ENCODE measurements at regions not wholly inside any gene's neighbourhood (a gene's known extent, or its start where the extent isn't known, plus 50 kb on each side); places are given as distances from the start of the nearest gene placed in this dataset.

DNA sequence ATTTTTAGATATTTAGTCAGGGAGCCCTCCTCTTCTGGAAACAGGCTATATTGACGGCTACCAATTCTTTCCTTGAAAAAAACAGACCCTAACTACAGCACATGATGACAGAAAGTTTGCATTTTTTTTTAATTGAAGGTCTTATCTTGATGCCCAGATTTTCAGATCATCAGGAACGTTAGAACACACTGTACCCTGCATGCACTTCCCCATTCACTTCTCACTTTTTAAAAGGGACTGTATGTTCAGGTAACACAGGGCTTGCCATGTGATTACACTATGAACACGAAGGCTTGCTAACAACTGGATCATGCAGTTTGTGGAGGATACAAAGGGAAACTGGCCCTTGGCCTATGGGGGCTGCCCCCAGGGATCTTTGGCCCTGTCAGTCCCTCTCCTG is 92.6 kb downstream of the RPS29 start:
- Histone ChIP-seq H3K4me1 (ENCODE audit: control insufficient read depth, insufficient read depth, low read length) (no peaks in the 10 kb centered on the region; the same call in 1 of the 2 replicates), H3K9me3 (ENCODE audit: control insufficient read depth, insufficient read depth, low read length) (no peaks in the 10 kb centered on the region), H3K27me3 (ENCODE audit: control insufficient read depth, insufficient read depth, low read length) (no peaks in the 10 kb centered on the region), H3K36me3 (ENCODE audit: control insufficient read depth, insufficient read depth, low read length) (no peaks in the 10 kb centered on the region), H3K4me3 (ENCODE audit: low read length) (no peak overlapping the region), H3K27ac (ENCODE audit: low read length) (no peak overlapping the region)
- no peak for DNase-seq (ENCODE audit: low read depth, low spot score)
- WGBS (ENCODE audit: insufficient coverage, insufficient read length), result no CpG with 5 or more reads among the region's 3 CpGs

DNA sequence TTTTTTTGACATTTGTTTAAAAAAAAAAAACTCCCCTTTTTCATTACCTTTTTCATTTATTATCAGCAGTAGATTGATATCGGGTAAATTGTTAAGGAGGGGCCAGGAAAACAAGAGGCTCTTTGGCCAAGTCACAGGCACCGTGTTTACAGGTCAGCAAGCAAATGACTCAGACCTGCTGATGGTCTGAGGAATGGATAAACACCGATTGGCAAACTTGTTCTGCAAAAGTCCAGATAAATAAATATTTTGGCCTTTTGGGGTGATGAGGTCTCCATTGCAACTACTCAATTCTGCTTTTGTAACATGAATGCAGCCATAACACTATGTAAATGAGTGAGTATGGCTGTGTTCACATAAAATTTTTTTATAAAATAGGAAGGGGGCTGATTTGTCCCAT is 94.0 kb downstream of the RPS29 start:
- no peaks in the 10 kb centered on the region for H3K9me3 ChIP-seq (ENCODE audit: control insufficient read depth, insufficient read depth, low read length)
- no peak overlapping the region for H3K27ac ChIP-seq (ENCODE audit: low read length)
- no peaks in the 10 kb centered on the region for H3K36me3 ChIP-seq (ENCODE audit: control insufficient read depth, insufficient read depth, low read length)
- no peaks in the 10 kb centered on the region for H3K27me3 ChIP-seq (ENCODE audit: control insufficient read depth, insufficient read depth, low read length)
- DNase-seq (ENCODE audit: low read depth, low spot score), result no peak
- H3K4me3 ChIP-seq (ENCODE audit: low read length), result no peak overlapping the region
- no CpG with 5 or more reads among the region's 3 CpGs for WGBS (ENCODE audit: insufficient coverage, insufficient read length)
- no peaks in the 10 kb centered on the region; the same call in 1 of the 2 replicates for H3K4me1 ChIP-seq (ENCODE audit: control insufficient read depth, insufficient read depth, low read length)

DNA sequence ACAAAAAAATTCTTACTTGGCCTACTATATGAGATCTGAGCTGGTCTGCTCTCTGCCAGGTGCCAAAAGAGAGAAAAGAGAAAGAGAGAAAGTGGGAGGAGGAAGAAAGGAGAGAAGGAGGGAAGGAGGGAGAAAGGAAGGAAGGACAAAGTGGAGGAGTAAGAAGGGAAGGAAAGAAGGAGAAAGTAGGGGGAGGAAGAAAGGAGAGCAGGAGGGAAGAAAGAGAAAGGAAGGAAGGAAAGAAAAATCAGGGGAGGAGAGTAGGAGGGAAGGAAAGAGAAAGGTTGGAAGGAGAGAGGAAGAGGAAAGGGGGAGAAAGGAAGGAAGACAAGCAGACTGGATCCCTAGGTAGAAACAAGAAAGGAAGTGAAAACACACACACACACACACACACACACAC is 96.8 kb downstream of the RPS29 start:
- H3K4me1 ChIP-seq (ENCODE audit: control insufficient read depth, insufficient read depth, low read length), result no peaks in the 10 kb centered on the region; the same call in 1 of the 2 replicates
- H3K27me3 ChIP-seq (ENCODE audit: control insufficient read depth, insufficient read depth, low read length), result no peaks in the 10 kb centered on the region
- no peaks in the 10 kb centered on the region for H3K36me3 ChIP-seq (ENCODE audit: control insufficient read depth, insufficient read depth, low read length)
- DNase-seq (ENCODE audit: low read depth, low spot score), result no peak
- H3K9me3 ChIP-seq (ENCODE audit: control insufficient read depth, insufficient read depth, low read length), result no peaks in the 10 kb centered on the region
- no peak overlapping the region for H3K27ac ChIP-seq (ENCODE audit: low read length)
- H3K4me3 ChIP-seq (ENCODE audit: low read length), result no peak overlapping the region

DNA sequence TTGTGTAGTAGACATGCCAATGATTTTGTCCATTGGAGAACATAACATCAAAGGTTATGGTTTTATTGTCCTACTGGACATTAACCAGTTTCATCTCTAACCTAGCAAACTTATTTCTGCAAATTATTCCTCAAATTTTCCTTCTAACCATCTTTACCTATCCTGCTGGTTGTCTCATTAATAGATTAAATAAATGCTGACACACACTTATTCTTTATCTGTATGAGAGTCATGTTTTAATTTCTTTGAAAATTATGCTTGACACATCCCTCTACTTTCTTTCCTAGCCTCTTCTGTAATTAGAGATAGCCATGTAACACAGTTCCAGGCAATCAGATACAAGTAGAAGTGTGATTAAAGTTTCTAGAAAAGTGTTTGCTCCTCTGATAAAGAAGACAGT is 98.9 kb downstream of the RPS29 start:
- H3K36me3 ChIP-seq (ENCODE audit: control insufficient read depth, insufficient read depth, low read length), result no peaks in the 10 kb centered on the region
- H3K27ac ChIP-seq (ENCODE audit: low read length), result no peak overlapping the region
- H3K27me3 ChIP-seq (ENCODE audit: control insufficient read depth, insufficient read depth, low read length), result no peaks in the 10 kb centered on the region

DNA sequence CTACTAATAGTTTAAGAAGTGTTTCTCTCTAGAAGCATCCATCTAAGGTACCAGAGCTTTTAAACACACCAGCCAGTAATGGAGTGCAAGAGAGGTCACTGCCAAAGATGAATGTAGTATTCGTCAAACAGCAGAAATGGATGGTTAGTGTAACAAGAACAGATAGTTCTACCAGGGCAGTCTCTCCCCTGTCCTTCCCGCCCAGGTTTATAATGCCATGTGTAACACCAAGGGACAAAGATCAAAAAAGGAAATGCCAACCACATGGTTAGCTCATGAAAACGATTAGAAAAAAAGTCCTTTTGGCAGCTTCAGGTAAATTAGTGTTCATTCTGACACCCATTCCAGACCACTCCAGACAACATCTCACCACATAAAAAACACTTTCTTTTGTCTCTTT is 100.9 kb downstream of the RPS29 start:
- no peaks in the 10 kb centered on the region; the same call in 1 of the 2 replicates for H3K4me1 ChIP-seq (ENCODE audit: control insufficient read depth, insufficient read depth, low read length)
- no peaks in the 10 kb centered on the region for H3K36me3 ChIP-seq (ENCODE audit: control insufficient read depth, insufficient read depth, low read length)
- no peak overlapping the region for H3K27ac ChIP-seq (ENCODE audit: low read length)
- H3K27me3 ChIP-seq (ENCODE audit: control insufficient read depth, insufficient read depth, low read length), result no peaks in the 10 kb centered on the region
- no peak overlapping the region for H3K4me3 ChIP-seq (ENCODE audit: low read length)
- WGBS (ENCODE audit: insufficient coverage, insufficient read length), result no CpG with 5 or more reads among the region's 3 CpGs
- H3K9me3 ChIP-seq (ENCODE audit: control insufficient read depth, insufficient read depth, low read length), result no peaks in the 10 kb centered on the region
- no peak for DNase-seq (ENCODE audit: low read depth, low spot score)

More for the DNA sequence above, 98.9 kb downstream of the RPS29 start:
- H3K4me1 ChIP-seq (ENCODE audit: control insufficient read depth, insufficient read depth, low read length), result no peaks in the 10 kb centered on the region; the same call in 1 of the 2 replicates
- no peaks in the 10 kb centered on the region for H3K9me3 ChIP-seq (ENCODE audit: control insufficient read depth, insufficient read depth, low read length)
- DNase-seq (ENCODE audit: low read depth, low spot score), result no peak
- H3K4me3 ChIP-seq (ENCODE audit: low read length), result no peak overlapping the region

DNA sequence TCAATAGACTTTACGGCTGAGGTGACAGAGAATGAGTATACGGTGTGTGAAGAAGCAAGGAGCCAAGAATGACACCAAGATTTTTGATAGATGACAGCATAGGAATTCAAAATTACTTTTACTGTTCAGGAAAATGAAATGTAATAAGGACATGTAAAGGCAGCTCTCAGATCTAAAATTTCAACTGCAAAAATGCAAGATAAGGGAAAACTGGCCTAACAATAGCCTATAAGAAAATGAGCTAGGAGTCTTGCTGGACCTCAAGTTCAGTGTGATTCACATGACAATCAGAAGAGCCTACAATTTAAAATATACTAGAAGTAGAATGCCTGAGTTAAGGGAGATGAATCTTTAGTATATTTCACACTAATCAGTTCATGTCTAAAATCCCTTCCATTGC is 102.0 kb downstream of the RPS29 start:
- Histone ChIP-seq H3K4me3 (ENCODE audit: low read length) (no peak overlapping the region), H3K9me3 (ENCODE audit: control insufficient read depth, insufficient read depth, low read length) (no peaks in the 10 kb centered on the region), H3K36me3 (ENCODE audit: control insufficient read depth, insufficient read depth, low read length) (no peaks in the 10 kb centered on the region), H3K27ac (ENCODE audit: low read length) (no peak overlapping the region), H3K27me3 (ENCODE audit: control insufficient read depth, insufficient read depth, low read length) (no peaks in the 10 kb centered on the region), H3K4me1 (ENCODE audit: control insufficient read depth, insufficient read depth, low read length) (no peaks in the 10 kb centered on the region; the same call in 1 of the 2 replicates)
- WGBS (ENCODE audit: insufficient coverage, insufficient read length), result no CpG with 5 or more reads among the region's 2 CpGs
- DNase-seq (ENCODE audit: low read depth, low spot score), result no peak

DNA sequence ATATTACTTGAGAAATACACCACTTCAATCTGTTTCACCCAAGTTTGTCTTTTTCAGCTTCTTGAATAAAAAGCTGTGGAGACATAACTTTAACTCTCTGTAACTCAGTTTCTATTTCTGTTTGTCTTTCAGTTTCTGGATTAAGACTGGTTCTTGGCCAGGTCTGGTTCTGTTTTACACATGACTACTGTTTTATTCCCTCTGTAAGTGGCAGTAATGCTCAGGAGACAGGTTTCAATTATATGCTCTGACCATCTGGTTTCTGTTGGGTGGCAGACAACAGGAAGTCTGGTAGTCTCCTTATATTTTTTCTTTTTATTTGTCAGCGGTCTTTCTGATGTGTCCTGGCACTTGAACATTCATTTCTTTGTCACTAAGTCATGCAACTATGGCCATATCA is 102.9 kb downstream of the RPS29 start:
- Histone ChIP-seq H3K27me3 (ENCODE audit: control insufficient read depth, insufficient read depth, low read length) (no peaks in the 10 kb centered on the region), H3K9me3 (ENCODE audit: control insufficient read depth, insufficient read depth, low read length) (no peaks in the 10 kb centered on the region), H3K27ac (ENCODE audit: low read length) (no peak overlapping the region), H3K36me3 (ENCODE audit: control insufficient read depth, insufficient read depth, low read length) (no peaks in the 10 kb centered on the region), H3K4me3 (ENCODE audit: low read length) (no peak overlapping the region), H3K4me1 (ENCODE audit: control insufficient read depth, insufficient read depth, low read length) (no peaks in the 10 kb centered on the region)
- WGBS (ENCODE audit: insufficient coverage, insufficient read length), result no CpG with 5 or more reads among the region's 1 CpG
- DNase-seq (ENCODE audit: low read depth, low spot score), result no peak

DNA sequence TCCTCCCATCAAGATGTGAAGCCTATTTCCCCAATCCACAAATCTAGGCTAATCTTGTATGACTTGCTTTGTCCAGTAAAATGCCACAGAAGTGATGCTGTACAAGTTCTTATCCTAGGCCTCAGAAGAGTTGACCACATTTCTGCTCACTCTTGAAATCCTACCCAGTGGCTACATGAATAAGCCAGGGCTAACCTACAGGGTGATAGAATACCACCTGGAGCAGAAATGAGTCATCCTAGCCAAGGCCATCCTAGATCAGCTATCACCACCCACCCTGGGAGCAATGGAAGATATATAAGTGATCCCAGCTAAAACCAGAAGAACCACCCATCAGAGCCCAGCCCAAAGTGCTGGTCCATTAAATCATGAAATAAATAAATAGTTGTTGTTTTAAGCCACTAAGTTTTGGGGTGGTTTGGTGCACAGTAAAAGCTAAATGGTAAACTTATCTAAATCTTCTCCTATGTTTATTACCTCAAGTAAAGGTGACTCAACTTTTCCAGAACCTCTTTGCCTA is 105.1 kb downstream of the RPS29 start:
- no peaks in the 10 kb centered on the region for H3K36me3 ChIP-seq (ENCODE audit: control insufficient read depth, insufficient read depth, low read length)
- no peaks in the 10 kb centered on the region for H3K4me1 ChIP-seq (ENCODE audit: control insufficient read depth, insufficient read depth, low read length)
- H3K27me3 ChIP-seq (ENCODE audit: control insufficient read depth, insufficient read depth, low read length), result no peaks in the 10 kb centered on the region
- no peak for DNase-seq (ENCODE audit: low read depth, low spot score)
- H3K4me3 ChIP-seq (ENCODE audit: low read length), result no peak overlapping the region
- H3K27ac ChIP-seq (ENCODE audit: low read length), result no peak overlapping the region
- no peaks in the 10 kb centered on the region for H3K9me3 ChIP-seq (ENCODE audit: control insufficient read depth, insufficient read depth, low read length)

DNA sequence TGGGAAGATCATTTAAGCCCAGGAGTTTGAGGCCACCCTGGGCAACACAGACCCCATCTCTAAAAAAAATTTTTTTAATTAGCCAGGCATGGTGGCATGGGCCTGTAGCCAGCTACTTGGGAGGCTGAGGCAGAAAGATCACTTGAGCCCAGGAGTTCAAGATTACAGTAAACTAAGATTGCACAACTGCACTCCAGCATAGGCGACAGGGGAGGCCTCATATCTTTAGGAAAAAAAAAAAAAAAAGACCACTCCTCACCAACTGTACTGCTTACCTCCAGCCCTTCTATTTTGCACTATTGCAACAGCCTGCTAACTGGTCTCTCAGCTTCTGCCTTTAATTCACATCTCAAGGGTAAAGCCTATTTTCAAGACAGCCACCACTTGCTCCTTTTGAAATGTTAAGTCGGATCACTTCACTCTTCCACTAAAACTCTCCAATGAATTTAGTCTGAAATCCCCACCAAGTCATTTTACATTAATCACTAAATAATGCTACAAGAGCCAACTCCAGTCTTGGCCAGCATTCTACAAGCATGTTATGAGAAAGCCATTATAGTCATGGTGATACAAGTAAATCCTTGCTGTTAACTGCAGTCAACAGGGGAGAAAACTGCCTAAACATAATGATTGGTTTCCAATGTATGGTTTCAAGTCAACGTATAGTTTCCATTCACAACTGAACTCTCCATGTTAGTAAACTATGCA is 106.0 kb downstream of the RPS29 start:
- WGBS (ENCODE audit: insufficient coverage, insufficient read length), result no CpG with 5 or more reads among the region's 3 CpGs

DNA sequence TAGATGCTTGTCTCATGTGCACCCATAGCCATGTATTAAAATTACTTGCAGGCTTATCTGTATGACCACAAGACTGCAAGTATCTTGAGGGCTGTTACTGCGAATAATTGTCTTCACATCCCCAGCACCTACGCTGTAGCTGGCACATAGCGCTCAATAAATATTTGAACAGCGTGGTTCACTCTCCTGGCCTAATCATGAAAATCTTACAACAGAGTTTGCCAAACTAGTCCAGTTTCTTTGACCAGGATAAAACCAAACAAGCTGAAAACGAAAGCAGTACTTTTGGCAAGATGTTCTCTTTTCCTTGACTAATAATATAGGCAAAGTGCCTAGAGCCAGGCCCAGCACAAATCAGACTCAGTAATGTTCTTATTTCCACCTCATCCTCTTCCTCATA is 106.7 kb downstream of the RPS29 start:
- no peak overlapping the region for H3K27ac ChIP-seq (ENCODE audit: low read length)
- DNase-seq (ENCODE audit: low read depth, low spot score), result no peak

More for the DNA sequence above, 106.0 kb downstream of the RPS29 start:
- H3K36me3 ChIP-seq (ENCODE audit: control insufficient read depth, insufficient read depth, low read length), result no peaks in the 10 kb centered on the region
- no peaks in the 10 kb centered on the region for H3K9me3 ChIP-seq (ENCODE audit: control insufficient read depth, insufficient read depth, low read length)
- H3K27ac ChIP-seq (ENCODE audit: low read length), result no peak overlapping the region
- no peak overlapping the region for H3K4me3 ChIP-seq (ENCODE audit: low read length)
- no peak for DNase-seq (ENCODE audit: low read depth, low spot score)
- H3K4me1 ChIP-seq (ENCODE audit: control insufficient read depth, insufficient read depth, low read length), result no peaks in the 10 kb centered on the region
- H3K27me3 ChIP-seq (ENCODE audit: control insufficient read depth, insufficient read depth, low read length), result no peaks in the 10 kb centered on the region

DNA sequence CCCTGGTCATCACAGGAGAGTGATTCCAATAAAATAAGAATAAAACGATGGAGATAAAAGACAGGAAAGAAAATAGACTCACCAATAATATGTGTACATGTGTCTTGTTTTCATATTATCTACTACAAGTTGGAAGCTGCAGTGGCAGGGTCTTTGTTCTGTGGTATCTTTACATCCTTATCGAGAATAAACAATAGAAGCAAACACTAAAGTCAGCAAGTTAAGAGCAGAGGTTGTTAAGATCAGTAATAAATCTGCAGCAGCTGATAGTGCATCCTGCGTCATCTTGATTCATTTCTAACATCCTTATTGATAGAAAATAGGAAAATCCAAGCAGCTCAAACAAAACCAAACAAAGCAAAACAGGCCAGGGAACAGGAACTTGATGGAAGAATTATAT is 107.4 kb downstream of the RPS29 start:
- no CpG with 5 or more reads among the region's 3 CpGs for WGBS (ENCODE audit: insufficient coverage, insufficient read length)
- Histone ChIP-seq H3K36me3 (ENCODE audit: control insufficient read depth, insufficient read depth, low read length) (no peaks in the 10 kb centered on the region), H3K27ac (ENCODE audit: low read length) (no peak overlapping the region), H3K4me3 (ENCODE audit: low read length) (no peak overlapping the region), H3K4me1 (ENCODE audit: control insufficient read depth, insufficient read depth, low read length) (no peaks in the 10 kb centered on the region), H3K9me3 (ENCODE audit: control insufficient read depth, insufficient read depth, low read length) (no peaks in the 10 kb centered on the region), H3K27me3 (ENCODE audit: control insufficient read depth, insufficient read depth, low read length) (no peaks in the 10 kb centered on the region)
- no peak for DNase-seq (ENCODE audit: low read depth, low spot score)

More for the DNA sequence above, 106.7 kb downstream of the RPS29 start:
- no peaks in the 10 kb centered on the region for H3K9me3 ChIP-seq (ENCODE audit: control insufficient read depth, insufficient read depth, low read length)
- WGBS (ENCODE audit: insufficient coverage, insufficient read length), result no CpG with 5 or more reads among the region's 5 CpGs
- H3K4me3 ChIP-seq (ENCODE audit: low read length), result no peak overlapping the region
- no peaks in the 10 kb centered on the region for H3K4me1 ChIP-seq (ENCODE audit: control insufficient read depth, insufficient read depth, low read length)
- H3K27me3 ChIP-seq (ENCODE audit: control insufficient read depth, insufficient read depth, low read length), result no peaks in the 10 kb centered on the region
- H3K36me3 ChIP-seq (ENCODE audit: control insufficient read depth, insufficient read depth, low read length), result no peaks in the 10 kb centered on the region

Measured in iPS DF 6.9 (cell line).